Thyroid gland (tissue), 4 donors: ENCODE measurements at regions not wholly inside any gene's neighbourhood (a gene's known extent, or its start where the extent isn't known, plus 50 kb on each side); places are given as distances from the start of the nearest gene placed in this dataset.

Experiments
- DNase-seq, 2 donors: peaks; one replicate each; pipeline ENCODE4 v3.0.0-alpha.2; 2019
- H3K27ac ChIP-seq, 3 donors: fragments of 200-600 bp; sonication (generic); 1 replicate in 2 of 3; 2 replicates in 1 of 3; pipeline ENCODE4 v1.5.1; 2016 to 2019; ENCODE audit warnings: mild to moderate bottlenecking in 1 of 3, moderate library complexity in 1 of 3
- H3K27me3 ChIP-seq: fragments of 200-600 bp; sonication (generic); one replicate; pipeline ENCODE4 v1.5.1; 2019
- H3K36me3 ChIP-seq, 2 donors: fragments of 200-600 bp; sonication (generic); one replicate each; pipeline ENCODE4 v1.5.1; 2016 to 2019
- H3K4me1 ChIP-seq, 2 donors: fragments of 200-600 bp; sonication (generic); one replicate each; pipeline ENCODE4 v1.5.1; 2017 to 2019
- H3K4me3 ChIP-seq, 3 donors: fragments of 200-600 bp; sonication (generic); replicated peaks in 1 of 3; 1 replicate in 2 of 3; 2 replicates in 1 of 3; pipeline ENCODE4 v1.5.1; 2016; ENCODE audit warnings: mild to moderate bottlenecking in 1 of 3
- H3K9me3 ChIP-seq: fragments of 200-600 bp; sonication (generic); one replicate; pipeline ENCODE4 v1.5.1; 2017
- CTCF ChIP-seq, 6 experiments: fragments of 200-600 bp in 3 of 6; fragments of 450-650 bp in 3 of 6; sonication (generic) in 3 of 6; IDR thresholded peaks; one replicate each; pipeline ENCODE4 v1.5.1; 2016 to 2019; ENCODE audit warnings: antibody characterized with exemption in 6 of 6, mild to moderate bottlenecking in 2 of 6, inconsistent platforms in 1 of 6, moderate library complexity in 1 of 6
- POLR2A ChIP-seq, 2 donors: fragments of 450-650 bp; IDR thresholded peaks; one replicate each; pipeline ENCODE4 v1.6.1; 2017; ENCODE audit warnings: antibody characterized with exemption in 2 of 2, mild to moderate bottlenecking in 2 of 2, moderate library complexity in 1 of 2
- WGBS, 2 donors: methylation state at CpG; one replicate each; pipeline ENCODE4 v1.1.5; 2017; 5-methylcytosine and 5-hydroxymethylcytosine counted together
- intact Hi-C: fragments of 100-400 bp; cut with DNase I; formaldehyde crosslinking; loops from one replicate; pipeline ENCODE4 v1.15.1; 2023

- no peak for TF ChIP-seq CTCF (IDR thresholded peaks at IDR 0.05)
- TF ChIP-seq POLR2A (IDR thresholded peaks at IDR 0.05): no peak
- no peak for DNase-seq
- Histone ChIP-seq H3K4me3 (no peak overlapping the region), H3K9me3 (no peaks in the 10 kb centered on the region), H3K4me1 (no peaks in the 10 kb centered on the region), H3K36me3 (no peaks in the 10 kb centered on the region), H3K27me3 (no peaks in the 10 kb centered on the region), H3K27ac (no peak overlapping the region)
- 82 to 88% methylated on average over 4 of the region's 4 CpGs for WGBS, 2 donors
- intact Hi-C loops: no loop called here
Measured at GRCh38 chr20:11118802-11119380, 445.1 kb upstream of the JAG1 start.

- intact Hi-C loops: no loop called here
- Histone ChIP-seq H3K36me3 (no peaks in the 10 kb centered on the region), H3K27ac (no peak overlapping the region), H3K4me1 (no peaks in the 10 kb centered on the region), H3K27me3 (no peaks in the 10 kb centered on the region), H3K4me3 (no peak overlapping the region), H3K9me3 (no peaks in the 10 kb centered on the region)
- TF ChIP-seq POLR2A (IDR thresholded peaks at IDR 0.05) (no peak), CTCF (IDR thresholded peaks at IDR 0.05) (no peak)
- DNase-seq: no peak
- WGBS, 2 donors: 90 to 92% methylated on average over 3 of the region's 3 CpGs
Measured at GRCh38 chr20:11119573-11119972, 445.8 kb upstream of the JAG1 start.

GRCh38 chr20:11120431-11120830 is 446.6 kb upstream of the JAG1 start:
- H3K4me1 ChIP-seq: no peaks in the 10 kb centered on the region
- no peaks in the 10 kb centered on the region for H3K27me3 ChIP-seq
- intact Hi-C loops: no loop called here
- H3K27ac ChIP-seq: no peak overlapping the region
- DNase-seq: no peak
- H3K4me3 ChIP-seq: no peak overlapping the region
- no peaks in the 10 kb centered on the region for H3K9me3 ChIP-seq
- H3K36me3 ChIP-seq: no peaks in the 10 kb centered on the region
- WGBS, 2 donors: 91 to 94% methylated on average over 4 of the region's 4 CpGs
- TF ChIP-seq CTCF (IDR thresholded peaks at IDR 0.05) (no peak), POLR2A (IDR thresholded peaks at IDR 0.05) (no peak)

- Histone ChIP-seq H3K9me3 (no peaks in the 10 kb centered on the region), H3K36me3 (no peaks in the 10 kb centered on the region), H3K27ac (no peak overlapping the region), H3K4me1 (no peaks in the 10 kb centered on the region), H3K4me3 (no peak overlapping the region), H3K27me3 (no peaks in the 10 kb centered on the region)
- DNase-seq: no peak
- 71 to 78% methylated on average over 2 of the region's 2 CpGs for WGBS, 2 donors
- intact Hi-C loops: no loop called here
- no peak for TF ChIP-seq POLR2A (IDR thresholded peaks at IDR 0.05)
- TF ChIP-seq CTCF (IDR thresholded peaks at IDR 0.05): no peak
Measured at GRCh38 chr20:11124849-11125505, 451.2 kb upstream of the JAG1 start.

GRCh38 chr20:11128220-11128718 is 454.5 kb upstream of the JAG1 start:
- Histone ChIP-seq H3K27ac (no peak overlapping the region), H3K36me3 (no peaks in the 10 kb centered on the region)
- 53 to 56% methylated on average over 3 of the region's 3 CpGs for WGBS, 2 donors

More at GRCh38 chr20:11128220-11128718, 454.5 kb upstream of the JAG1 start:
- TF ChIP-seq POLR2A (IDR thresholded peaks at IDR 0.05): no peak
- TF ChIP-seq CTCF (IDR thresholded peaks at IDR 0.05): no peak
- no peak for DNase-seq
- Histone ChIP-seq H3K9me3 (no peaks in the 10 kb centered on the region), H3K4me3 (no peak overlapping the region), H3K4me1 (no peaks in the 10 kb centered on the region), H3K27me3 (no peaks in the 10 kb centered on the region)
- intact Hi-C loops: no loop called here
